Esophagus muscularis mucosa (tissue), 4 donors: ENCODE measurements at regions not wholly inside any gene's neighbourhood (a gene's known extent, or its start where the extent isn't known, plus 50 kb on each side); places are given as distances from the start of the nearest gene placed in this dataset.

Source experiments
- DNase-seq: peaks from one replicate; pipeline ENCODE4 v3.0.0-alpha.2; 2017; ENCODE audit errors: extremely low spot score
- H3K27ac ChIP-seq, 4 donors: fragments of 200-600 bp; sonication (generic); replicated peaks in 1 of 4; 1 replicate in 3 of 4; 2 replicates in 1 of 4; pipeline ENCODE4 v1.5.1; 2016 to 2019; ENCODE audit warnings: mild to moderate bottlenecking in 1 of 4
- H3K27me3 ChIP-seq, 4 donors: fragments of 200-600 bp; sonication (generic); one replicate each; pipeline versions ENCODE4 v1.5.1 to v1.6.0; 2016 to 2019
- H3K36me3 ChIP-seq, 4 donors: fragments of 200-600 bp; sonication (generic); one replicate each; pipeline ENCODE4 v1.5.1; 2016 to 2019
- H3K4me1 ChIP-seq, 4 donors: fragments of 200-600 bp; sonication (generic); one replicate each; pipeline ENCODE4 v1.5.1; 2016 to 2019
- H3K4me3 ChIP-seq, 4 donors: fragments of 200-600 bp; sonication (generic); 1 replicate in 2 of 4; 2 replicates in 2 of 4; pipeline ENCODE4 v1.5.1; 2016 to 2019; ENCODE audit warnings: mild to moderate bottlenecking in 4 of 4, moderate library complexity in 1 of 4
- H3K9me3 ChIP-seq, 4 donors: fragments of 200-600 bp; sonication (generic); 1 replicate in 3 of 4; 2 replicates in 1 of 4; pipeline ENCODE4 v1.5.1; 2016 to 2019
- EP300 ChIP-seq: sonication (generic); formaldehyde crosslinking; IDR thresholded peaks from one replicate; pipeline ENCODE4 v1.6.1; 2017; ENCODE audit warnings: antibody characterized with exemption
- POLR2A ChIP-seq: fragments of 450-650 bp; IDR thresholded peaks from one replicate; pipeline ENCODE4 v1.6.1; 2017; ENCODE audit warnings: antibody characterized with exemption, moderate library complexity, mild to moderate bottlenecking, low read depth
- POLR2AphosphoS5 ChIP-seq, 2 donors: sonication (generic); formaldehyde crosslinking; IDR thresholded peaks; one replicate each; pipeline ENCODE4 v1.6.1; 2017; ENCODE audit warnings: antibody characterized with exemption in 2 of 2
- WGBS: methylation state at CpG from one replicate; pipeline ENCODE4 v1.1.5; 2018; 5-methylcytosine and 5-hydroxymethylcytosine counted together
- intact Hi-C: fragments of 100-400 bp; cut with DNase I; formaldehyde crosslinking; loops from one replicate; pipeline ENCODE4 v1.15.1; 2023
- TF ChIP-seq, protein P1 (sequence below), 3 experiments: fragments of 200-600 bp in 2 of 3; fragments of 450-650 bp in 1 of 3; sonication (generic) in 2 of 3; IDR thresholded peaks; one replicate each; pipeline ENCODE4 v1.5.1; 2017 to 2019; ENCODE audit warnings: antibody characterized with exemption in 3 of 3, mild to moderate bottlenecking in 2 of 3, moderate library complexity in 1 of 3

DNA sequence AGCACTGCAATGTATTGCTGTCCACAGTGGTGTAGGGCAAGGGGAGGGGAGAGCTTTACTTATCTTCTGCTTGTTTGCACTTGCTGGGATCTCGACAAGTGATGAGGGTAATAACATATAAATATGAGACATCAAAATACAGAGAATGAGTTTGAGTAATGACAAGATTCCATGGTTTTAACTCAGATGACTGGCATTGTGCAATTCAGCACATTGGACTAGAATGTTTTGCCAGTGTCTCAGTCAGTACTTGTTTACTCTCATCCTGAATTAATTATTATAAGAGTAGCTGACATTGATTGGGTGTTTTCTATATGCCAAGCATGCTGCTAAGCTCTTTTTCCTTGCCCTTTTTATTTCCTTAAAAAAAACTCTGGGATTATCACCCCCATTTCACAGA, 306.7 kb upstream of the MMADHC start:
- H3K9me3 ChIP-seq = no peaks in the 10 kb centered on the region
- H3K4me3 ChIP-seq = no peak overlapping the region
- 62% methylated on average over 1 of the region's 1 CpG for WGBS
- no peaks in the 10 kb centered on the region for H3K27me3 ChIP-seq
- no peaks in the 10 kb centered on the region for H3K36me3 ChIP-seq
- TF ChIP-seq POLR2AphosphoS5 (IDR thresholded peaks at IDR 0.05) (no peak), EP300 (no peak), POLR2A (no peak)
- TF ChIP-seq, protein P1, sequence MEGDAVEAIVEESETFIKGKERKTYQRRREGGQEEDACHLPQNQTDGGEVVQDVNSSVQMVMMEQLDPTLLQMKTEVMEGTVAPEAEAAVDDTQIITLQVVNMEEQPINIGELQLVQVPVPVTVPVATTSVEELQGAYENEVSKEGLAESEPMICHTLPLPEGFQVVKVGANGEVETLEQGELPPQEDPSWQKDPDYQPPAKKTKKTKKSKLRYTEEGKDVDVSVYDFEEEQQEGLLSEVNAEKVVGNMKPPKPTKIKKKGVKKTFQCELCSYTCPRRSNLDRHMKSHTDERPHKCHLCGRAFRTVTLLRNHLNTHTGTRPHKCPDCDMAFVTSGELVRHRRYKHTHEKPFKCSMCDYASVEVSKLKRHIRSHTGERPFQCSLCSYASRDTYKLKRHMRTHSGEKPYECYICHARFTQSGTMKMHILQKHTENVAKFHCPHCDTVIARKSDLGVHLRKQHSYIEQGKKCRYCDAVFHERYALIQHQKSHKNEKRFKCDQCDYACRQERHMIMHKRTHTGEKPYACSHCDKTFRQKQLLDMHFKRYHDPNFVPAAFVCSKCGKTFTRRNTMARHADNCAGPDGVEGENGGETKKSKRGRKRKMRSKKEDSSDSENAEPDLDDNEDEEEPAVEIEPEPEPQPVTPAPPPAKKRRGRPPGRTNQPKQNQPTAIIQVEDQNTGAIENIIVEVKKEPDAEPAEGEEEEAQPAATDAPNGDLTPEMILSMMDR (IDR thresholded peaks at IDR 0.05) = no peak
- intact Hi-C loops = no loop called here
- DNase-seq = no peak
- H3K27ac ChIP-seq = no peak overlapping the region
- H3K4me1 ChIP-seq = no peaks in the 10 kb centered on the region

- Histone ChIP-seq H3K4me3 (no peak overlapping the region), H3K36me3 (no peaks in the 10 kb centered on the region), H3K27ac (no peak overlapping the region), H3K27me3 (no peaks in the 10 kb centered on the region), H3K4me1 (no peaks in the 10 kb centered on the region), H3K9me3 (no peaks in the 10 kb centered on the region)
- 51% methylated on average over 1 of the region's 1 CpG for WGBS
- no peak for DNase-seq
- intact Hi-C loops = no loop called here
- TF ChIP-seq EP300 = no peak
- no peak for TF ChIP-seq POLR2AphosphoS5 (IDR thresholded peaks at IDR 0.05)
- TF ChIP-seq POLR2A = no peak
- TF ChIP-seq, protein P1 (IDR thresholded peaks at IDR 0.05) = no peak
Measured at GRCh38 chr2:149892563-149892962, 305.0 kb upstream of the MMADHC start.

GRCh38 chr2:149885946-149886345, 298.4 kb upstream of the MMADHC start:
- Histone ChIP-seq H3K27ac (no peak overlapping the region), H3K9me3 (no peaks in the 10 kb centered on the region), H3K27me3 (no peaks in the 10 kb centered on the region), H3K4me1 (no peaks in the 10 kb centered on the region), H3K4me3 (no peak overlapping the region), H3K36me3 (no peaks in the 10 kb centered on the region)
- TF ChIP-seq, protein P1 (IDR thresholded peaks at IDR 0.05) = no peak
- TF ChIP-seq POLR2AphosphoS5 (IDR thresholded peaks at IDR 0.05) (no peak), POLR2A (no peak), EP300 (no peak)
- intact Hi-C loops = no loop called here
- DNase-seq = no peak
- 75% methylated on average over 2 of the region's 2 CpGs for WGBS

DNA sequence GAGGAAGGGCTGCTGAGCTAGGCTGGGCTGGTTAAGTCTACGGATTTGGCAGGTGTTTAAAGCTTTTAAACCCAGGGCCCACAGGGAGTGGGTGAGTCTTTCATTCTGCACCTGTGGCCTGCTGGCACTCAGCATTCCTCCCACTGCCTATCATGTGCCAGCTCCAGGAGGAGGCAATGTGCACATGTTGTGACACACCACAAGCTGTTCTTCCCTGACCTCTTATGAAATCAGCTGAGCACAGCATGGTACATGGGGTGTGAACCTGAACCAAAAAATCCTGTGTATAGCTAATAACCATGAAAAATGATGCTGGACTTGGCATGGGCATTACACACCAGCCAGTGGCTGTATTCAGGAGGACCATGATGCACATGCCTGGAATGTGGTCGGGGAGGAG, 297.9 kb upstream of the MMADHC start:
- no peaks in the 10 kb centered on the region for H3K4me1 ChIP-seq
- 89% methylated on average over 2 of the region's 2 CpGs for WGBS
- intact Hi-C loops = no loop called here

GRCh38 chr2:149884871-149885270, 297.3 kb upstream of the MMADHC start:
- intact Hi-C loops = no loop called here
- TF ChIP-seq POLR2AphosphoS5 (IDR thresholded peaks at IDR 0.05) = no peak
- TF ChIP-seq, protein P1 (IDR thresholded peaks at IDR 0.05) = no peak
- TF ChIP-seq POLR2A = no peak
- TF ChIP-seq EP300 = no peak
- no peaks in the 10 kb centered on the region for H3K9me3 ChIP-seq

More for the DNA sequence above, 297.9 kb upstream of the MMADHC start:
- TF ChIP-seq EP300 (no peak), POLR2A (no peak), POLR2AphosphoS5 (IDR thresholded peaks at IDR 0.05) (no peak)
- TF ChIP-seq, protein P1 (IDR thresholded peaks at IDR 0.05) = no peak
- Histone ChIP-seq H3K4me3 (no peak overlapping the region), H3K27me3 (no peaks in the 10 kb centered on the region), H3K36me3 (no peaks in the 10 kb centered on the region), H3K9me3 (no peaks in the 10 kb centered on the region), H3K27ac (no peak overlapping the region)
- no peak for DNase-seq

More at GRCh38 chr2:149884871-149885270, 297.3 kb upstream of the MMADHC start:
- DNase-seq = no peak
- H3K4me1 ChIP-seq = no peaks in the 10 kb centered on the region
- no peak overlapping the region for H3K4me3 ChIP-seq
- no peaks in the 10 kb centered on the region for H3K36me3 ChIP-seq
- H3K27ac ChIP-seq = no peak overlapping the region
- no peaks in the 10 kb centered on the region for H3K27me3 ChIP-seq
